HG03469 (cell line): ENCODE measurements at regions not wholly inside any gene's neighbourhood (a gene's known extent, or its start where the extent isn't known, plus 50 kb on each side); places are given as distances from the start of the nearest gene placed in this dataset.
A peak's percentile ranks its signal among the peaks of the same experiment; 100 is the strongest.
"Not testable (repeated sequence)": the region's sequence is repeated elsewhere in the genome, so short reads cannot be mapped to it uniquely, and the experiment has no call there.

Experiments used
- ATAC-seq: cut with Tn5 transposase; IDR thresholded peaks from one replicate; pipeline ENCODE4 v1.9.1; 2021; ENCODE audit warnings: mild to moderate bottlenecking, moderate library complexity, moderate number of reproducible peaks; ENCODE audit not compliant: unreplicated experiment

GRCh38 chr14:87449016-87449415, 544.0 kb downstream of the GALC start:
- no peak for ATAC-seq

GRCh38 chr14:87443787-87444186, 549.2 kb downstream of the GALC start:
- ATAC-seq: no peak

GRCh38 chr14:87443039-87443438, 549.9 kb downstream of the GALC start:
- no peak for ATAC-seq

GRCh38 chr14:87437158-87437557, 555.8 kb downstream of the GALC start:
- ATAC-seq: no peak

- ATAC-seq: no peak
Measured at GRCh38 chr14:87434680-87435079, 558.3 kb downstream of the GALC start.

GRCh38 chr14:87434011-87434410, 559.0 kb downstream of the GALC start:
- ATAC-seq: no peak

GRCh38 chr14:87432698-87433097, 560.3 kb downstream of the GALC start:
- ATAC-seq: no peak

- no peak for ATAC-seq
Measured at GRCh38 chr14:87430810-87431209, 562.2 kb downstream of the GALC start.

GRCh38 chr14:87430214-87430613, 562.8 kb downstream of the GALC start:
- ATAC-seq: no peak

- ATAC-seq: no peak
Measured at GRCh38 chr14:87419925-87420324, 573.1 kb downstream of the GALC start.

GRCh38 chr14:87411370-87411769, 581.6 kb downstream of the GALC start:
- ATAC-seq: no peak

GRCh38 chr14:87409393-87409792, 583.6 kb downstream of the GALC start:
- ATAC-seq: no peak

GRCh38 chr14:87407344-87407743, 585.6 kb downstream of the GALC start:
- no peak for ATAC-seq

GRCh38 chr14:87405563-87405962, 587.4 kb downstream of the GALC start:
- no peak for ATAC-seq

- ATAC-seq: peak; percentile 68
Measured at GRCh38 chr14:87397499-87397898, 595.5 kb downstream of the GALC start.

GRCh38 chr14:87391066-87391465, 601.9 kb downstream of the GALC start:
- ATAC-seq: no peak

GRCh38 chr14:87388946-87389345, 604.0 kb downstream of the GALC start:
- ATAC-seq: no peak

- ATAC-seq: no peak
Measured at GRCh38 chr14:87387806-87388205, 605.2 kb downstream of the GALC start.

GRCh38 chr14:87386524-87386923, 606.5 kb downstream of the GALC start:
- no peak for ATAC-seq

- ATAC-seq: no peak
Measured at GRCh38 chr14:87380054-87380453, 612.9 kb downstream of the GALC start.

- ATAC-seq: no peak
Measured at GRCh38 chr14:87368751-87369150, 624.2 kb downstream of the GALC start.

- ATAC-seq: not testable (repeated sequence)
Measured at GRCh38 chr14:87360246-87360645, 632.7 kb downstream of the GALC start.

GRCh38 chr14:87351007-87351406, 642.0 kb downstream of the GALC start:
- no peak for ATAC-seq

GRCh38 chr14:87349921-87350320, 643.1 kb downstream of the GALC start:
- no peak for ATAC-seq
